Stomach (tissue), 8 donors: ENCODE measurements at regions not wholly inside any gene's neighbourhood (a gene's known extent, or its start where the extent isn't known, plus 50 kb on each side); places are given as distances from the start of the nearest gene placed in this dataset.

Experiments
- DNase-seq, 2 donors: peaks; one replicate each; pipeline versions ENCODE4 v3.0.0 to v3.0.0-alpha.2; 2013 to 2019
- H3K27ac ChIP-seq, 5 donors: fragments of 200-600 bp in 4 of 5; sonication (generic) in 4 of 5; one replicate each; pipeline ENCODE4 v1.5.1; 2013 to 2019; ENCODE audit warnings: mild to moderate bottlenecking in 1 of 5, moderate library complexity in 1 of 5
- H3K27me3 ChIP-seq, 3 donors: fragments of 200-600 bp; sonication (generic); one replicate each; pipeline ENCODE4 v1.5.1; 2017 to 2019; ENCODE audit warnings: mixed run types in 1 of 3
- H3K36me3 ChIP-seq, 4 donors: fragments of 200-600 bp; sonication (generic); 1 replicate in 3 of 4; 2 replicates in 1 of 4; pipeline ENCODE4 v1.5.1; 2016 to 2019
- H3K4me1 ChIP-seq, 4 donors: fragments of 200-600 bp; sonication (generic); one replicate each; pipeline ENCODE4 v1.5.1; 2016 to 2019
- H3K4me3 ChIP-seq, 4 donors: fragments of 200-600 bp; sonication (generic) in 3 of 4; one replicate each; pipeline ENCODE4 v1.5.1; 2016 to 2019; ENCODE audit warnings: mild to moderate bottlenecking in 1 of 4
- H3K9me3 ChIP-seq, 4 donors: fragments of 200-600 bp; sonication (generic); one replicate each; pipeline ENCODE4 v1.5.1; 2016 to 2019
- CTCF ChIP-seq, 7 experiments: fragments of 450-650 bp in 4 of 7; fragments of 200-600 bp in 3 of 7; sonication (generic) in 3 of 7; IDR thresholded peaks; one replicate each; pipeline ENCODE4 v1.5.1; 2016 to 2019; ENCODE audit warnings: antibody characterized with exemption in 7 of 7, control low read depth in 2 of 7, mild to moderate bottlenecking in 1 of 7
- EP300 ChIP-seq: sonication (generic); formaldehyde crosslinking; IDR thresholded peaks from one replicate; pipeline ENCODE4 v1.6.1; 2017; ENCODE audit warnings: antibody characterized with exemption
- POLR2A ChIP-seq, 4 donors: fragments of 450-650 bp; IDR thresholded peaks; one replicate each; pipeline ENCODE4 v1.6.1; 2016; ENCODE audit warnings: antibody characterized with exemption in 4 of 4, control low read depth in 2 of 4, mild to moderate bottlenecking in 1 of 4, moderate library complexity in 1 of 4
- POLR2AphosphoS5 ChIP-seq, 3 donors: sonication (generic); formaldehyde crosslinking; IDR thresholded peaks; one replicate each; pipeline ENCODE4 v1.6.1; 2016; ENCODE audit warnings: antibody characterized with exemption in 3 of 3
- WGBS, 5 donors: extraction: QIAGEN DNeasy Blood & Tissue Kit in 3 of 5; methylation state at CpG; one replicate each; pipeline versions ENCODE4 v1.1.5 to v1.1.7; 2013 to 2018; 5-methylcytosine and 5-hydroxymethylcytosine counted together
- intact Hi-C: fragments of 100-400 bp; cut with DNase I; formaldehyde crosslinking; loops from one replicate; pipeline ENCODE4 v1.15.1; 2023; ENCODE audit warnings: low total_unique reads
- donor health status: healthy with polysubstance abuse.
- donor health status: Bipolar disorder and iron deficiency.
- donor health status: healthy.

GRCh38 chr1:100629391-100629790, 90.2 kb upstream of the VCAM1 start:
- Histone ChIP-seq H3K4me3 (no peak overlapping the region), H3K27me3 (no peaks in the 10 kb centered on the region), H3K9me3 (no peaks in the 10 kb centered on the region), H3K4me1 (peaks cover 0 to 20% (median 0%) of the 10 kb centered on the region in 4 donors), H3K36me3 (no peaks in the 10 kb centered on the region), H3K27ac (peak overlapping the region in 2 of 5 donors; percentile 27 to 33)
- intact Hi-C loops: no loop called here
- no peak for DNase-seq
- TF ChIP-seq POLR2AphosphoS5 (IDR thresholded peaks at IDR 0.05): no peak
- TF ChIP-seq POLR2A (IDR thresholded peaks at IDR 0.05): no peak

DNA sequence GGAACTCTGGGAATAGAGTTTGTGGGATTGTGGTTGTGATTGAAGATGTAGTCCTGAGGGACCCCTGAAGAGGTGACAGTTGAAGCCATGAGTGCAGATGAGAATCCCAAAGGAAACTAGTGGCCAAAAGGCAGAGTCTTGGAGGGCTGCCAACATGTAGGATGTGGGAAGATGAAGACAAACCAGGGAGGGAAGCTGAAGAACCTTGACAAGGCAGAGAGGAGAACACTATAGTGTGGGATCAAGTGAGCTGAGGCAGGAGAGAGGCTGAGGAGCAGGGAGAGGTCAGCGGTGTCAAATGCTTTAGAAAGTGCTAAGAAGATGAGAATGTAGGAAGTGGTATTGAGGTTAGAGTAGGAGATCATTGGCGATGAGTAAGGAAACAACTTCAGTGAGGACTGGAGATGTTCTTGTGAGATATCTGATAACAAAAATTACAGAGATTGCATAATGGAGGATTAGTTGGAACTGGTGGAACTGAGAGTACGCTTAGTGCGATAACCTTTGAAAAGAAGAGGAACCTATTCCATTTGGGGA, 88.5 kb upstream of the VCAM1 start:
- H3K27ac ChIP-seq: no peak overlapping the region
- intact Hi-C loops: no loop called here
- no peak overlapping the region for H3K4me3 ChIP-seq
- no peaks in the 10 kb centered on the region for H3K36me3 ChIP-seq
- no peaks in the 10 kb centered on the region for H3K27me3 ChIP-seq
- 78 to 86% (median 81%) methylated on average over 4 of the region's 4 CpGs for WGBS, 5 donors
- no peaks in the 10 kb centered on the region for H3K9me3 ChIP-seq
- DNase-seq: no peak
- peaks cover 0 to 20% (median 0%) of the 10 kb centered on the region in 4 donors for H3K4me1 ChIP-seq
- TF ChIP-seq POLR2A (IDR thresholded peaks at IDR 0.05) (no peak), CTCF (IDR thresholded peaks at IDR 0.05) (no peak), POLR2AphosphoS5 (IDR thresholded peaks at IDR 0.05) (no peak), EP300 (no peak)

- Histone ChIP-seq H3K4me1 (peaks cover 0 to 18% (median 11%) of the 10 kb centered on the region in 4 donors), H3K9me3 (no peaks in the 10 kb centered on the region), H3K27ac (peak overlapping the region in 3 of 5 donors; percentile 58 to 69 (median 65)), H3K27me3 (no peaks in the 10 kb centered on the region), H3K4me3 (no peak overlapping the region), H3K36me3 (no peaks in the 10 kb centered on the region)
- no peak for TF ChIP-seq EP300
- TF ChIP-seq POLR2AphosphoS5 (IDR thresholded peaks at IDR 0.05): no peak
- no peak for TF ChIP-seq CTCF (IDR thresholded peaks at IDR 0.05)
- no peak for TF ChIP-seq POLR2A (IDR thresholded peaks at IDR 0.05)
- 65 to 80% (median 77%) methylated on average over 2 of the region's 2 CpGs for WGBS, 5 donors
- intact Hi-C loops: no loop called here
- no peak for DNase-seq
Observed at GRCh38 chr1:100642826-100643225, 76.7 kb upstream of the VCAM1 start.

- 14 to 22% (median 19%) methylated on average over 4 of the region's 4 CpGs for WGBS, 5 donors
- peak in 1 of 2 donors; percentile 45 for DNase-seq
- H3K27me3 ChIP-seq: no peaks in the 10 kb centered on the region
- peaks cover 0 to 6% (median under 1%) of the 10 kb centered on the region in 4 donors for H3K9me3 ChIP-seq
- H3K27ac ChIP-seq: peak overlapping the region in 3 of 5 donors; percentile 58 to 69 (median 65)
- no peak for TF ChIP-seq CTCF (IDR thresholded peaks at IDR 0.05)
- TF ChIP-seq POLR2A (IDR thresholded peaks at IDR 0.05): no peak
- TF ChIP-seq POLR2AphosphoS5 (IDR thresholded peaks at IDR 0.05): no peak
- TF ChIP-seq EP300: no peak
- H3K4me3 ChIP-seq: no peak overlapping the region
- intact Hi-C loops: no loop called here
- peaks cover 0 to 18% (median 11%) of the 10 kb centered on the region in 4 donors for H3K4me1 ChIP-seq
- H3K36me3 ChIP-seq: no peaks in the 10 kb centered on the region
Observed at GRCh38 chr1:100643471-100644196, 75.9 kb upstream of the VCAM1 start.

DNA sequence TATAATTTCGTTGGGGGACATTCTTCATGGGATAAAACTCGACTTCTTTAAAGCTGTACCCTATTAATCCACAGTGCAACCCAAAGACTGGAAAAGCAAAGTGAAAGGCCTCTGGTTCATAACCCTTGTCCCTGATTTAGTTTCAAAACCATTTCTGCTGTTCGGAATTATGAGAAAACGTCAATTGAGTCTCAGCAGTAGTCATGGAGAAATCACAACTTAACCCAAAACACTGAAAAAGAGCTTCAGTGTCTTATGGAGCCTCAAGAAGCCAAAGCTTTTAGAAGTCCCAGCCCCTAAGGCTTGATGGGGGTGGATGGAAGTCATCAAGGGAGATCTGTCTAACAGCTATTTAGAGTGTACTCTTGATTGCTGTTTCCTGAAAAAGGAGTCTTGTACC, 73.5 kb upstream of the VCAM1 start:
- TF ChIP-seq POLR2A (IDR thresholded peaks at IDR 0.05): no peak
- TF ChIP-seq CTCF (IDR thresholded peaks at IDR 0.05): no peak
- TF ChIP-seq POLR2AphosphoS5 (IDR thresholded peaks at IDR 0.05): no peak
- TF ChIP-seq EP300: no peak
- Histone ChIP-seq H3K36me3 (no peaks in the 10 kb centered on the region), H3K27me3 (no peaks in the 10 kb centered on the region), H3K9me3 (peaks cover 0 to 20% (median 6%) of the 10 kb centered on the region in 4 donors), H3K27ac (no peak overlapping the region), H3K4me3 (no peak overlapping the region), H3K4me1 (peaks cover 0 to 18% (median 11%) of the 10 kb centered on the region in 4 donors)
- DNase-seq: peak in 1 of 2 donors; percentile 34
- intact Hi-C loops: no loop called here
- WGBS, 5 donors: 68 to 88% (median 73%) methylated on average over 4 of the region's 4 CpGs
